Panc1 (cell line): ENCODE measurements at regions not wholly inside any gene's neighbourhood (a gene's known extent, or its start where the extent isn't known, plus 50 kb on each side); places are given as distances from the start of the nearest gene placed in this dataset.

ENCODE experiments used
- ATAC-seq: fragments of 200-7000 bp; cut with Tn5 transposase; 2 replicates; pipeline ENCODE4 v1.9.1; 2020; ENCODE audit warnings: mild to moderate bottlenecking, moderate library complexity
- BruUV-seq: library from RNA; stranded (reverse); fragments of 400-500 nt; replicated peaks from 2 replicates; lab custom pipeline; 2021; lab: Mats Ljungman, UMichigan
- CTCF ChIA-PET: fragments of 300-600 bp; sonication (Branson Sonifier 250); formaldehyde crosslinking; loops from one replicate; lab custom pipeline; 2022; ENCODE audit warnings: antibody characterized with exemption; lab: Charles Lee
- POLR2A ChIA-PET: fragments of 300-600 bp; sonication (Branson Sonifier 250); formaldehyde crosslinking; loops from one replicate; lab custom pipeline; 2022; ENCODE audit warnings: antibody characterized with exemption; lab: Charles Lee
- DNase-seq: peaks from one replicate; pipeline ENCODE4 v3.0.0-alpha.2; 2010; ENCODE audit warnings: low read depth, low spot score
- H3K27ac ChIP-seq: 2 replicates; pipeline ENCODE4 v1.5.1; 2011; ENCODE audit warnings: mild to moderate bottlenecking, low read length, inconsistent platforms
- H3K27me3 ChIP-seq: fragments of 200-500 bp; sonication (Bioruptor generic); 2 replicates; pipeline ENCODE4 v1.6.0; 2014; ENCODE audit warnings: low read length, inconsistent platforms; ENCODE audit not compliant: control insufficient read depth, insufficient read depth
- H3K36me3 ChIP-seq: fragments of 200-500 bp; sonication (Bioruptor generic); 2 replicates; pipeline ENCODE4 v1.5.1; 2014; ENCODE audit warnings: inconsistent platforms, mild to moderate bottlenecking, low read length, moderate library complexity; ENCODE audit not compliant: control insufficient read depth, insufficient read depth
- H3K4me1 ChIP-seq: 2 replicates; pipeline ENCODE4 v1.5.1; 2011; ENCODE audit warnings: inconsistent platforms, mild to moderate bottlenecking, low read length, moderate library complexity; ENCODE audit not compliant: control insufficient read depth, insufficient read depth
- H3K4me3 ChIP-seq, 2 experiments: 2 replicates each; pipeline ENCODE4 v1.5.1; 2011 to 2012; ENCODE audit warnings: low read depth in 2 of 2, low read length in 2 of 2, mild to moderate bottlenecking in 2 of 2, inconsistent platforms in 1 of 2, moderate library complexity in 1 of 2
- H3K9me3 ChIP-seq: fragments of 200-500 bp; sonication (Bioruptor generic); 2 replicates; pipeline ENCODE4 v1.5.1; 2014; ENCODE audit warnings: low read depth, mild to moderate bottlenecking, inconsistent platforms, low read length, moderate library complexity; ENCODE audit not compliant: control insufficient read depth, insufficient read depth
- POLR2AphosphoS5 ChIP-seq: IDR thresholded peaks from 2 replicates; pipeline ENCODE4 v1.6.1; 2012; ENCODE audit warnings: mild to moderate bottlenecking, low read depth, low read length, moderate library complexity
- SIN3A ChIP-seq: IDR thresholded peaks from 2 replicates; pipeline ENCODE4 v1.6.1; 2012; ENCODE audit warnings: low read depth, mild to moderate bottlenecking, low read length, moderate library complexity, borderline replicate concordance; ENCODE audit not compliant: insufficient read depth
- TCF7L2 ChIP-seq: IDR thresholded peaks from 2 replicates; pipeline ENCODE4 v1.6.1; 2011; ENCODE audit warnings: mild to moderate bottlenecking, low read depth, low read length, inconsistent platforms
- in situ Hi-C: cut with HindIII; loops from 2 replicates; pipeline ENCODE4 v1.10.0; 2016; ENCODE audit warnings: low sequenced_read_pairs, low pct_unique_long_range_greater_than_20kb
- intact Hi-C: fragments of 100-400 bp; cut with micrococcal nuclease; formaldehyde crosslinking; loops from one replicate; pipeline ENCODE4 v1.10.0; 2022; ENCODE audit not compliant: unreplicated experiment
- TF ChIP-seq, protein P1 (sequence below), 2 experiments: IDR thresholded peaks; 2 replicates each; pipeline ENCODE4 v1.6.1; 2011 to 2012; ENCODE audit warnings: low read depth in 2 of 2, control low read depth in 1 of 2, low read length in 1 of 2, mild to moderate bottlenecking in 1 of 2, moderate library complexity in 1 of 2; ENCODE audit not compliant: insufficient read depth in 1 of 2
- TF ChIP-seq, protein P2 (sequence below): fragments of 450-650 bp; IDR thresholded peaks from 2 replicates; pipeline ENCODE4 v1.5.1; 2017; ENCODE audit warnings: mild to moderate bottlenecking

DNA sequence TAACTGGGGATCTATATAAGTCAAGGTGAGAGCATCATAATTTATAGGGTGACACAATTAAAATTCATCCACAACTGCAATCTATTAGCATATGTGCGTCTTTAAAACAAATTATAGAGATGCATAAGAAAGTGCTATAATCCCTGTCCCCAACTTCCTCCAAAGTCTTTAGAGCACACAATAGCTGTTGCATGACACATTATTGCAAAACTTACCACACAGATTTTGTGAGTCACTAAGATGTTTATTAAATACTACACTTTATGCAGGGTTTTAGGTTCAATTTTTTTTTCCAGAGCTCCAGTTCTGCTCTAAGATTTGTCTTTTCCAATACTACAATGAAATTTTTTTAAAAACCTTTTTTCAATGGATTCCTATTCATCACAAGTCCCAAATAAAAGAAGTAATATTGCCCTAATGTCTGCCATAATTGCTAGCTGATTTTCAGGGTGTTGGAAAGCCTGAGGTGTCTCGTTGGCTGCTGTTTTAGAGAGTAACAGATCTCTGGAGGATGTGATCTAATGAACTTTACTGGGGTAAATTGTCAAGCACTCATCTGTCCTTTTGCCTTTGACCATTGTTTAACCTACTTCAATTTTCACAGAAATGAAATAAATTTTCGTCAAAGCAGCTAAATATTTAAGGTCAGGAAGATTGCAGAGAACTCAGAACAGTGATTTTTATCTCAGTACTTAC, 250.5 kb upstream of the NETO1 start:
- ATAC-seq (no peak), DNase-seq (no peak)
- Histone ChIP-seq H3K36me3 (no peaks in the 10 kb centered on the region), H3K4me1 (no peaks in the 10 kb centered on the region), H3K4me3 (no peak overlapping the region), H3K9me3 (no peaks in the 10 kb centered on the region), H3K27me3 (no peaks in the 10 kb centered on the region), H3K27ac (no peak overlapping the region)
- CTCF ChIA-PET: no interaction called here
- TF ChIP-seq, protein P1, sequence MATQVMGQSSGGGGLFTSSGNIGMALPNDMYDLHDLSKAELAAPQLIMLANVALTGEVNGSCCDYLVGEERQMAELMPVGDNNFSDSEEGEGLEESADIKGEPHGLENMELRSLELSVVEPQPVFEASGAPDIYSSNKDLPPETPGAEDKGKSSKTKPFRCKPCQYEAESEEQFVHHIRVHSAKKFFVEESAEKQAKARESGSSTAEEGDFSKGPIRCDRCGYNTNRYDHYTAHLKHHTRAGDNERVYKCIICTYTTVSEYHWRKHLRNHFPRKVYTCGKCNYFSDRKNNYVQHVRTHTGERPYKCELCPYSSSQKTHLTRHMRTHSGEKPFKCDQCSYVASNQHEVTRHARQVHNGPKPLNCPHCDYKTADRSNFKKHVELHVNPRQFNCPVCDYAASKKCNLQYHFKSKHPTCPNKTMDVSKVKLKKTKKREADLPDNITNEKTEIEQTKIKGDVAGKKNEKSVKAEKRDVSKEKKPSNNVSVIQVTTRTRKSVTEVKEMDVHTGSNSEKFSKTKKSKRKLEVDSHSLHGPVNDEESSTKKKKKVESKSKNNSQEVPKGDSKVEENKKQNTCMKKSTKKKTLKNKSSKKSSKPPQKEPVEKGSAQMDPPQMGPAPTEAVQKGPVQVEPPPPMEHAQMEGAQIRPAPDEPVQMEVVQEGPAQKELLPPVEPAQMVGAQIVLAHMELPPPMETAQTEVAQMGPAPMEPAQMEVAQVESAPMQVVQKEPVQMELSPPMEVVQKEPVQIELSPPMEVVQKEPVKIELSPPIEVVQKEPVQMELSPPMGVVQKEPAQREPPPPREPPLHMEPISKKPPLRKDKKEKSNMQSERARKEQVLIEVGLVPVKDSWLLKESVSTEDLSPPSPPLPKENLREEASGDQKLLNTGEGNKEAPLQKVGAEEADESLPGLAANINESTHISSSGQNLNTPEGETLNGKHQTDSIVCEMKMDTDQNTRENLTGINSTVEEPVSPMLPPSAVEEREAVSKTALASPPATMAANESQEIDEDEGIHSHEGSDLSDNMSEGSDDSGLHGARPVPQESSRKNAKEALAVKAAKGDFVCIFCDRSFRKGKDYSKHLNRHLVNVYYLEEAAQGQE (IDR thresholded peaks at IDR 0.05; ENCODE audit: insufficient read depth in 1 of 2, low read depth in 2 of 2, low read length in 1 of 2): no peak
- TF ChIP-seq, protein P2, sequence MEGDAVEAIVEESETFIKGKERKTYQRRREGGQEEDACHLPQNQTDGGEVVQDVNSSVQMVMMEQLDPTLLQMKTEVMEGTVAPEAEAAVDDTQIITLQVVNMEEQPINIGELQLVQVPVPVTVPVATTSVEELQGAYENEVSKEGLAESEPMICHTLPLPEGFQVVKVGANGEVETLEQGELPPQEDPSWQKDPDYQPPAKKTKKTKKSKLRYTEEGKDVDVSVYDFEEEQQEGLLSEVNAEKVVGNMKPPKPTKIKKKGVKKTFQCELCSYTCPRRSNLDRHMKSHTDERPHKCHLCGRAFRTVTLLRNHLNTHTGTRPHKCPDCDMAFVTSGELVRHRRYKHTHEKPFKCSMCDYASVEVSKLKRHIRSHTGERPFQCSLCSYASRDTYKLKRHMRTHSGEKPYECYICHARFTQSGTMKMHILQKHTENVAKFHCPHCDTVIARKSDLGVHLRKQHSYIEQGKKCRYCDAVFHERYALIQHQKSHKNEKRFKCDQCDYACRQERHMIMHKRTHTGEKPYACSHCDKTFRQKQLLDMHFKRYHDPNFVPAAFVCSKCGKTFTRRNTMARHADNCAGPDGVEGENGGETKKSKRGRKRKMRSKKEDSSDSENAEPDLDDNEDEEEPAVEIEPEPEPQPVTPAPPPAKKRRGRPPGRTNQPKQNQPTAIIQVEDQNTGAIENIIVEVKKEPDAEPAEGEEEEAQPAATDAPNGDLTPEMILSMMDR: no peak
- TF ChIP-seq SIN3A (no peak), POLR2AphosphoS5 (no peak), TCF7L2 (no peak)
- intact Hi-C loops (no loop called here), in situ Hi-C loops (no loop called here)
- POLR2A ChIA-PET: no interaction called here
- no TSS peak for BruUV-seq

DNA sequence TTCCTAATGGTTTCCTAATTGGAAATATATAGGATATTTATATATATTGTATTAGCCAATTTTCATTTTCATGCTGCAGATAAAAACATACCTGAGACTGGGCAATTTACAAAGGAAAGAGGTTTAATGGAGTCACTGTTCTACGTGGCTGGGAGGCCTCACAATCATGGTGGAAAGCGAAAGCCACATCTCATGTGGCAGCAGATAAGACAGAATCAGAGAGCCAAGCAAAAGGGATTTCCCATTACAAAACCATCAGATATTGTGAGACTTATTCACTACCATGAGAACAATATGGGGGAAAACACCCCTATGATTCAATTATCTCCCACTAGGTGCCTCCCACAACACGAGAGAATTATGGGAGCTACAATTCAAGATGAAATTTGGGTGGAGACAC, 242.5 kb upstream of the NETO1 start:
- ATAC-seq (no peak), DNase-seq (no peak)
- H3K27me3 ChIP-seq: no peaks in the 10 kb centered on the region
- intact Hi-C loops: no loop called here
- no peak for TF ChIP-seq TCF7L2
- TF ChIP-seq SIN3A: no peak
- TF ChIP-seq, protein P1 (IDR thresholded peaks at IDR 0.05; ENCODE audit: insufficient read depth in 1 of 2, low read depth in 2 of 2, low read length in 1 of 2): no peak
- no peak for TF ChIP-seq POLR2AphosphoS5
- TF ChIP-seq, protein P2: no peak
- H3K27ac ChIP-seq: no peak overlapping the region
- POLR2A ChIA-PET: no interaction called here
- CTCF ChIA-PET: no interaction called here
- no peaks in the 10 kb centered on the region for H3K36me3 ChIP-seq
- no peaks in the 10 kb centered on the region for H3K9me3 ChIP-seq
- in situ Hi-C loops: no loop called here
- no peak overlapping the region for H3K4me3 ChIP-seq
- BruUV-seq: no TSS peak
- H3K4me1 ChIP-seq: no peaks in the 10 kb centered on the region
